ENCODE measurements at regions not wholly inside any gene's neighbourhood (a gene's known extent, or its start where the extent isn't known, plus 50 kb on each side); places are given as distances from the start of the nearest gene placed in this dataset.

DNA sequence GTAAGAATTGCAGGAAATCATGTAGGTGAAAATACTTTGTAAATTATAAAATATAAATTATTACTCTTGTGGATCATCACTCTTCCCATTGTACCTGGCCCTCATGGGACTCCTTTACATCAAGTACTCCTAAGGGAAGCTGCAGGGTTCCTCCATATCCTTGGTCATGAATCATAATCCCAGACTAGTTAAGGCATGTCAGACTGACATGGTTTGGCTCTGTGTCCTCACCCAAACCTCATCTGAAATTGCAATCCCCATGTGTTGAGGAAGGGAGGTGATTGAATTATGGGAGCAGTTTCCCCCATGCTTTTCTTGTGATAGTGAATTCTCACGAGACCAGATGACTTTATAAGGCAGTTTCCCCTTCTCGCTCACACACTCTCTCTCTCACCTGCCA lies 77.1 kb downstream of the CMPK2 start:
- H3K9me3 ChIP-seq (ENCODE audit: insufficient read depth in 2 of 2, low read depth in 1 of 2, low read length in 1 of 2) = no peaks in the 10 kb centered on the region
- H4K8ac ChIP-seq (ENCODE audit: extremely low read depth, insufficient read depth, low read length) = no peak overlapping the region
- FAIRE-seq (no peak), DNase-seq (ENCODE audit: low read depth in 1 of 2, low spot score in 2 of 2) (no peak)
- H3K4me2 ChIP-seq (ENCODE audit: insufficient read depth in 1 of 2, low read depth in 2 of 2, low read length in 2 of 2) = no peak overlapping the region
- H2BK12ac ChIP-seq (ENCODE audit: low read depth, low read length) = no peak overlapping the region
- H2BK120ac ChIP-seq (replicated peaks; ENCODE audit: low read depth, low read length) = no peak overlapping the region
- H4K20me1 ChIP-seq (replicated peaks in 1 of 2; ENCODE audit: control insufficient read depth in 1 of 2, insufficient read depth in 2 of 2, low read length in 2 of 2) = no peaks in the 10 kb centered on the region
- ChIA-PET CTCF (ENCODE audit: partially characterized antibody) (interaction anchor here (0.9 to 2.0 kb wide), 2 partner anchors 13 to 18 kb away, joined by 3 to 7 read pairs; no protein-coding TSS in a partner anchor), POLR2A (ENCODE audit: partially characterized antibody) (no interaction called here)
- H3K79me2 ChIP-seq (ENCODE audit: control insufficient read depth in 1 of 2, insufficient read depth in 2 of 2, low read length in 2 of 2) = no peaks in the 10 kb centered on the region
- H4K91ac ChIP-seq (replicated peaks; ENCODE audit: insufficient read length, low read length) = no peak overlapping the region
- H4K5ac ChIP-seq (ENCODE audit: insufficient read length, low read depth, low read length) = no peak overlapping the region
- H3K36me3 ChIP-seq (ENCODE audit: control insufficient read depth in 2 of 4, insufficient read depth in 4 of 4, low read length in 3 of 4) = no peaks in the 10 kb centered on the region
- no peak overlapping the region for H3K4ac ChIP-seq (replicated peaks; ENCODE audit: insufficient read length, low read depth, low read length)
- H3K4me3 ChIP-seq (ENCODE audit: extremely low read depth in 1 of 4, insufficient read depth in 2 of 4, low read depth in 3 of 4, low read length in 4 of 4) = no peak overlapping the region
- no peaks in the 10 kb centered on the region for H3K79me1 ChIP-seq (ENCODE audit: low read depth, low read length)
- no peak overlapping the region for H2BK15ac ChIP-seq (ENCODE audit: low read length)
- no peak overlapping the region for H3K23ac ChIP-seq (ENCODE audit: insufficient read length)
- H2AK5ac ChIP-seq (ENCODE audit: low read depth, low read length) = no peak overlapping the region
- no peaks in the 10 kb centered on the region for H3K4me1 ChIP-seq (replicated peaks in 1 of 4; ENCODE audit: control insufficient read depth in 3 of 4, insufficient read depth in 4 of 4, low read length in 3 of 4)
- H3K27ac ChIP-seq (ENCODE audit: low read depth, low read length) = no peak overlapping the region
- no peak overlapping the region for H2BK5ac ChIP-seq (ENCODE audit: low read depth, low read length)
- no peak overlapping the region for H2AFZ ChIP-seq (ENCODE audit: low read length)
- H2BK20ac ChIP-seq (ENCODE audit: low read length) = no peak overlapping the region
- no peak overlapping the region for H3K14ac ChIP-seq (ENCODE audit: insufficient read length)
- H3K23me2 ChIP-seq (ENCODE audit: low read depth, low read length) = no peaks in the 10 kb centered on the region
- H3K9ac ChIP-seq (replicated peaks in 1 of 4; ENCODE audit: extremely low read depth in 1 of 4, low read depth in 3 of 4, low read length in 3 of 4) = no peak overlapping the region
- WGBS, 2 experiments (ENCODE audit: extremely low coverage in 1 of 2, insufficient coverage in 1 of 2, insufficient read length in 1 of 2, insufficient replicate concordance in 2 of 2, low coverage in 1 of 2, low lambda C conversion rate in 2 of 2, missing lambda C conversion rate in 1 of 2) = 96% methylated on average over 2 of the region's 2 CpGs; no CpG with 5 or more reads in 1 of the 2 experiments
- no peak overlapping the region for H3K18ac ChIP-seq (ENCODE audit: extremely low read depth, low read length)
- H3K56ac ChIP-seq (replicated peaks; ENCODE audit: insufficient read length, low read depth, low read length) = no peak overlapping the region
- no peaks in the 10 kb centered on the region for H3K27me3 ChIP-seq (replicated peaks in 1 of 4; ENCODE audit: control insufficient read depth in 3 of 4, extremely low read depth in 1 of 4, insufficient read depth in 3 of 4, low read length in 3 of 4)
- TF ChIP-seq CHD2 (IDR thresholded peaks at IDR 0.05; ENCODE audit: low read length) (no peak), NRF1 (IDR thresholded peaks at IDR 0.05; ENCODE audit: low read depth, low read length) (no peak), JUND (IDR thresholded peaks at IDR 0.05; ENCODE audit: low read length) (no peak)

Data from H1 (cell line).